HG03095 (cell line): ENCODE measurements at regions not wholly inside any gene's neighbourhood (a gene's known extent, or its start where the extent isn't known, plus 50 kb on each side); places are given as distances from the start of the nearest gene placed in this dataset.
"Not testable (repeated sequence)": the region's sequence is repeated elsewhere in the genome, so short reads cannot be mapped to it uniquely, and the experiment has no call there.

ENCODE experiments used
- ATAC-seq: cut with Tn5 transposase; IDR thresholded peaks from one replicate; pipeline ENCODE4 v1.9.1; 2021; ENCODE audit warnings: moderate library complexity; ENCODE audit not compliant: unreplicated experiment

GRCh38 chr7:101679653-101680173, 50.6 kb upstream of the MYL10 start:
- ATAC-seq = not testable (repeated sequence)

- ATAC-seq = no peak
Measured at GRCh38 chr7:101680406-101681145, 51.5 kb upstream of the MYL10 start.

- no peak for ATAC-seq
Measured at GRCh38 chr7:101681170-101682007, 52.3 kb upstream of the MYL10 start.

GRCh38 chr7:101684983-101685330, 55.9 kb upstream of the MYL10 start:
- ATAC-seq = no peak

- no peak for ATAC-seq
Measured at GRCh38 chr7:101686030-101686429, 56.9 kb upstream of the MYL10 start.

- no peak for ATAC-seq
Measured at GRCh38 chr7:101687081-101687480, 58.0 kb upstream of the MYL10 start.

- ATAC-seq = no peak
Measured at GRCh38 chr7:101687791-101688182, 58.7 kb upstream of the MYL10 start.

GRCh38 chr7:101688183-101688831, 59.2 kb upstream of the MYL10 start:
- peak; percentile 55 for ATAC-seq

GRCh38 chr7:101688995-101689907, 60.2 kb upstream of the MYL10 start:
- no peak for ATAC-seq

- ATAC-seq = no peak
Measured at GRCh38 chr7:101690061-101690460, 61.0 kb upstream of the MYL10 start.

GRCh38 chr7:101691822-101692384, 62.8 kb upstream of the MYL10 start:
- no peak for ATAC-seq

GRCh38 chr7:101693498-101694091, 64.5 kb upstream of the MYL10 start:
- ATAC-seq = no peak

GRCh38 chr7:101698964-101699363, 69.9 kb upstream of the MYL10 start:
- ATAC-seq = no peak

GRCh38 chr7:101699399-101699798, 70.3 kb upstream of the MYL10 start:
- ATAC-seq = no peak

- no peak for ATAC-seq
Measured at GRCh38 chr7:101699881-101700823, 71.1 kb upstream of the MYL10 start.

GRCh38 chr7:101701153-101701794, 72.2 kb upstream of the MYL10 start:
- ATAC-seq = no peak

- ATAC-seq = no peak
Measured at GRCh38 chr7:101702362-101702850, 73.3 kb upstream of the MYL10 start.

- ATAC-seq = no peak
Measured at GRCh38 chr7:101705331-101705730, 76.2 kb upstream of the MYL10 start.
